ENCODE measurements at regions not wholly inside any gene's neighbourhood (a gene's known extent, or its start where the extent isn't known, plus 50 kb on each side); places are given as distances from the start of the nearest gene placed in this dataset.

GRCh38 chr20:52311209-52311794 is 119.7 kb upstream of the ZFP64 start:
- TF ChIP-seq, protein P1, sequence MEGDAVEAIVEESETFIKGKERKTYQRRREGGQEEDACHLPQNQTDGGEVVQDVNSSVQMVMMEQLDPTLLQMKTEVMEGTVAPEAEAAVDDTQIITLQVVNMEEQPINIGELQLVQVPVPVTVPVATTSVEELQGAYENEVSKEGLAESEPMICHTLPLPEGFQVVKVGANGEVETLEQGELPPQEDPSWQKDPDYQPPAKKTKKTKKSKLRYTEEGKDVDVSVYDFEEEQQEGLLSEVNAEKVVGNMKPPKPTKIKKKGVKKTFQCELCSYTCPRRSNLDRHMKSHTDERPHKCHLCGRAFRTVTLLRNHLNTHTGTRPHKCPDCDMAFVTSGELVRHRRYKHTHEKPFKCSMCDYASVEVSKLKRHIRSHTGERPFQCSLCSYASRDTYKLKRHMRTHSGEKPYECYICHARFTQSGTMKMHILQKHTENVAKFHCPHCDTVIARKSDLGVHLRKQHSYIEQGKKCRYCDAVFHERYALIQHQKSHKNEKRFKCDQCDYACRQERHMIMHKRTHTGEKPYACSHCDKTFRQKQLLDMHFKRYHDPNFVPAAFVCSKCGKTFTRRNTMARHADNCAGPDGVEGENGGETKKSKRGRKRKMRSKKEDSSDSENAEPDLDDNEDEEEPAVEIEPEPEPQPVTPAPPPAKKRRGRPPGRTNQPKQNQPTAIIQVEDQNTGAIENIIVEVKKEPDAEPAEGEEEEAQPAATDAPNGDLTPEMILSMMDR (IDR thresholded peaks at IDR 0.05 in 8 of 11, conservative IDR thresholded peaks at IDR 0.05 in 3 of 11), result no peak
- TF ChIP-seq POLR2A (IDR thresholded peaks at IDR 0.05), result no peak
- no peak for TF ChIP-seq POLR2AphosphoS5 (IDR thresholded peaks at IDR 0.05)
- no peak for DNase-seq
- H3K4me3 ChIP-seq, result no peak overlapping the region
- H3K36me3 ChIP-seq, result no peaks in the 10 kb centered on the region
- no peaks in the 10 kb centered on the region for H3K9me3 ChIP-seq
- intact Hi-C loops (cut with DNase I; ENCODE audit: low total_unique reads), result loop anchor here (5.0 kb wide), 1 partner anchor 906 kb away; no protein-coding TSS in a partner anchor
- WGBS, 5 donors, result 75 to 88% (median 80%) methylated on average over 8 of the region's 8 CpGs
- H3K4me1 ChIP-seq, result peaks cover 0 to 10% (median 4%) of the 10 kb centered on the region in 6 donors
- H3K27ac ChIP-seq, result no peak overlapping the region
- H3K27me3 ChIP-seq (replicated peaks in 1 of 7), result no peaks in the 10 kb centered on the region

- DNase-seq, result no peak
- H3K27me3 ChIP-seq (replicated peaks in 1 of 7), result no peaks in the 10 kb centered on the region
- intact Hi-C loops (cut with DNase I; ENCODE audit: low total_unique reads), result no loop called here
- H3K27ac ChIP-seq, result no peak overlapping the region
- TF ChIP-seq POLR2A (IDR thresholded peaks at IDR 0.05) (no peak), POLR2AphosphoS5 (IDR thresholded peaks at IDR 0.05) (no peak)
- TF ChIP-seq, protein P1 (IDR thresholded peaks at IDR 0.05 in 8 of 11, conservative IDR thresholded peaks at IDR 0.05 in 3 of 11), result no peak
- H3K4me3 ChIP-seq, result no peak overlapping the region
- peaks cover 0 to 10% (median 4%) of the 10 kb centered on the region in 6 donors for H3K4me1 ChIP-seq
- WGBS, 5 donors, result 63 to 79% (median 71%) methylated on average over 7 of the region's 7 CpGs
- H3K36me3 ChIP-seq, result no peaks in the 10 kb centered on the region
- H3K9me3 ChIP-seq, result no peaks in the 10 kb centered on the region
Measured at GRCh38 chr20:52309181-52309580, 117.6 kb upstream of the ZFP64 start.

DNA sequence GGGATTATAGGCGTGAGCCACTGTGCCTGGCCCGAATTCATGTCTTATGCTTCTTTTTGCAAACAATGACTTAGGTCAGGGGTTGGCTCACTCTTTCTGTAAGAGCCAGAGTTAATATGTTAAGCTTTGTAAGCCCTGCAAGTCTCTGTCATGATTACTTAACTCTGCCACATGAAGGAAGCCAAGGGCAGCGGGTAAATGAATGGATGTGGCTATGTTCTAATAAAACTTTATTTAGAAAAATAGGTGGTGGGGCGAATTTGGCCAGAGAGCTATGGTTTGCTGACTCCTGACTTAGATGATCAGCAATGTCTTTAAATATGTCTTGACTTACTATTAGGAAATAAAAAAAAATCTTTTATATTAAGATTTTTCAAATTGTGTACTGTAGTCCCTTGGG is 114.9 kb upstream of the ZFP64 start:
- TF ChIP-seq, protein P1 (IDR thresholded peaks at IDR 0.05 in 8 of 11, conservative IDR thresholded peaks at IDR 0.05 in 3 of 11), result no peak
- no peak for TF ChIP-seq POLR2AphosphoS5 (IDR thresholded peaks at IDR 0.05)
- no peak for TF ChIP-seq POLR2A (IDR thresholded peaks at IDR 0.05)
- Histone ChIP-seq H3K4me1 (no peaks in the 10 kb centered on the region), H3K27ac (no peak overlapping the region), H3K36me3 (no peaks in the 10 kb centered on the region), H3K9me3 (no peaks in the 10 kb centered on the region), H3K4me3 (no peak overlapping the region), H3K27me3 (replicated peaks in 1 of 7) (peaks cover 0 to 8% (median 0%) of the 10 kb centered on the region in 7 donors)
- DNase-seq, result no peak
- intact Hi-C loops (cut with DNase I; ENCODE audit: low total_unique reads), result no loop called here
- WGBS, 5 donors, result 89 to 92% (median 91%) methylated on average over 4 of the region's 4 CpGs

DNA sequence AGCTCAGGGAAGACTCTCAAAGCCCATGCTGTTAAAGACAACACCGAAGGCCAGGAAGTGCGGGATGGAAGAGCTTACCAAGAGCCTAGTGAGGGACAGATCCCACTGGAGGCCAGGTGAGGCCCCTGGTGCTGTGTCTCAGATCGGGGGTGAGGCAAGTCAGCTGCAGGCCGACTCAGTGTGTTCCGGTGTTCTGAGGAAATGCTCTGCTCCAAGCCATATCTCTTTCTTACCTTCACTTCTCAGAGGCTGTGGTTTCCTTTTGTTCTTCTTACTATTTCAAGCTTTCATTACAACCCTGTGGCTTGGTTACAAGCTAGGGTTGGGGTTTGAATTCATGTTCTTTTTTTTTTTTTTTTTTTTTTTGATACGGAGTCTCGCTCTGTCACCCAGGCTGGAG is 114.3 kb upstream of the ZFP64 start:
- Histone ChIP-seq H3K4me3 (no peak overlapping the region), H3K27me3 (replicated peaks in 1 of 7) (peaks cover 0 to 8% (median 0%) of the 10 kb centered on the region in 7 donors), H3K9me3 (no peaks in the 10 kb centered on the region), H3K4me1 (no peaks in the 10 kb centered on the region), H3K27ac (no peak overlapping the region), H3K36me3 (no peaks in the 10 kb centered on the region)
- TF ChIP-seq POLR2AphosphoS5 (IDR thresholded peaks at IDR 0.05) (no peak), POLR2A (IDR thresholded peaks at IDR 0.05) (no peak)
- TF ChIP-seq, protein P1 (IDR thresholded peaks at IDR 0.05 in 8 of 11, conservative IDR thresholded peaks at IDR 0.05 in 3 of 11), result no peak
- no peak for DNase-seq
- intact Hi-C loops (cut with DNase I; ENCODE audit: low total_unique reads), result no loop called here
- WGBS, 5 donors, result 41 to 59% (median 53%) methylated on average over 7 of the region's 7 CpGs

All from spleen (tissue), 11 donors.